ENCODE measurements at regions not wholly inside any gene's neighbourhood (a gene's known extent, or its start where the extent isn't known, plus 50 kb on each side); places are given as distances from the start of the nearest gene placed in this dataset.

DNA sequence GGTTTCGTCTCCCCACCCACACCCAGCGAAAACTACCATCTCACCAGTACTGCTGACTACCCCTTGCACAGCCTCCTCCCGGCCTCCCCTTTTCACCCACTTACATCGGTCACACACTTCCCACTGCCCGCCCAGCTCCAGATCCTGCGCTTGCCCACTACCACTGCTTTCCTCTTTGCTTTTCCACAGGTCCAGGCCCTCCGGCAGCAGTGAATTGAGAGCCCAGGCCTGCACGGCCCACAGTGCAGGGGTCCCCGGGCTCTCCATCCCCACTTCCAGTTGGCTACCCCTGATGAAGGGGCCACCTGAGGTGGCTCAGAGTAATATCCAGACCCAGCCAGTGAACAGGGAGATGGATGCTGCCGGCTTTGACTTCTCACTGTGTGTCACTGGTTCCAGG lies 120.2 kb upstream of the FSTL4 start:
- no peak for DNase-seq

DNA sequence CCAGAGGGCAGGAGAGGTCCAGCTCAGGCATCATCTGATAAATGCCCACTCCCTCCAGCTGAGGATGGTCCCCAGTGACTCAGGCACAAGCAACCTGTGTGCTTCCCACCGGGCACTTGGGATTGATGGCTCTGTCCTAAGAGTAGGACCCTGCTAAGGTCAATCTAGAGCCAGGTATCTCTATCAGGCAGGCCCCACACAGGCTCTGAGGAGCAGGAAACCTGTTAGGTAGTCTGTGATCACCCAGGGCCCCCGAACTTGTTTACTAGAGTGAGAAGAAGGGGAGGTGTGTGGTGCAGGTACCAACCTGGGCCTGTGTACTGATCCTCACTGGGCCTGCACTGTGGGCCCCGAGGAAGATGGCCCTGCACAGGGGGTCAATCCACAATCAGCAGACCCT lies 119.6 kb upstream of the FSTL4 start:
- DNase-seq: no peak

DNA sequence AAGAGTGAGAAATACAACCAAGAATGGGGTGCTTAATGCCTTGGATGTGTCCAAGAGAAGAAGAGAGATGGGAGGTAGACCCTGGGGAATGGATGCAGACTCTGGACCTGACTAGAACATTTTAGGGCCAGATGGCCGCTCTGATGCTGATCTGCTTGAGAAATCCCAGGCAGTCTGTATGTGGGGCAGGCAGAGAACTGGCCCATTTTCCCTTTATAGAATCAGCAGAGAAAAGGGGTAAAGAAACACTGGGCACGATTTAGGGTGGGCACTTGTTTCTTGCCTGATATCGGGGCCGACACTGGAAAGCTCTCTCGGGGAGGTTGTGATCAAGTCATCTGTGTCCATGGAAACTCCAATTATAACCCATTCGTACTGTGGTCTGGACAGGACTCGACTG lies 118.5 kb upstream of the FSTL4 start:
- no peak for DNase-seq

DNA sequence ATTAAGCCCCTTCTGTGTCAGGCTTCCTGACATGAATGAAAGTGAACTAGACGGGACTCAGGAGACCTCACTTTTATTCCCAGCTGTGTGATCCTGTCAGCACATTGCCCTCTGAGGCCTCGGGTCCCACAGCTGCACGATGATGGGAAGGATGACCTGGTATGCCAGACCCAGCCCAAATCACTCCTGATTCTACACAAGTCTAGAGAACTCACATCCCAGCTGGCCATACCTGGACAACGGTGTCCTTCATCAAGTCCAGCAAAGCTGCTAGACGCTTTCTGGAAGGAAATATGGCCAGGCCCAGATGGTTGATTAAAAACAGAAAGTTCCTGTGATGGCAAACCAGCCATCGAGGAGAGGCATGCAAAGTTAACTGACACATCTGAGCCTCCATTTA lies 118.0 kb upstream of the FSTL4 start:
- DNase-seq: no peak

DNA sequence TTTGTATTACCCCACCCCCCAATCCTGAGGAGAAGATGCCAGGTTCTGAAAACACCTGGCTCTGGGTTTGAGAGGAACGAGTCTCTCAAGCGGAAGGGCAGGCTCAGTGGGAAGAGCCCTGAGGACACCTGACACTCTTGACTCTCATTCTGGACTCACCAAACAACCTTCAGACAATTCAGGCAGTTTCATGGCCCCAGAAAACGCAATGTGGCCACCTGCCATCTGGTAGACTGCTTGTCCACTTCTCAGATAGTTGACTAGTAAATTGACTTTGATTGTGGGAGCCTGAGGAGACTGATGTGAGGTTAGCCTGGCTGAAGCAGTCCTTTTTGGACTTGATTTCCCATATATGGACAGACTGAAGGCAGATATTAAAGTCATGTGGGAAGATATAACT lies 117.5 kb upstream of the FSTL4 start:
- no peak for DNase-seq

DNA sequence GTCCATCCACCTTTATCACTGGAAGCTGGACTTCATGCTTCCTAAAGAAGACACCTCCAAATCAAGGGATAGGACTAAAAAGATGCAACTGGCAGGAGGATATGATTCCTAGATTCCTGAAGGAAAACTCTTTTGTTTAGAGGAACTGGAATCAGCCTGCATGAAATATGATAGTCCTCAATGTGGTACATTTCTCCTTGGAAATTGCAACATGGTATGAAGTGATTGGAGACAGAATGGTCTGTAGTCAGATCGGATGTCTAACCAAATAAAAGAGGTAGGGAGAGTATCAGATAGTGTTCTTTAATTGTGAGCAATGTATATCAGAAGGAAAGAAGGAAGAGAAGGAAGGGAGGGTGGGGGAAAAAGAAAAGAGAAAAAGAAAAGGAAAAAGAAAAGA lies 116.1 kb upstream of the FSTL4 start:
- no peak for DNase-seq

DNA sequence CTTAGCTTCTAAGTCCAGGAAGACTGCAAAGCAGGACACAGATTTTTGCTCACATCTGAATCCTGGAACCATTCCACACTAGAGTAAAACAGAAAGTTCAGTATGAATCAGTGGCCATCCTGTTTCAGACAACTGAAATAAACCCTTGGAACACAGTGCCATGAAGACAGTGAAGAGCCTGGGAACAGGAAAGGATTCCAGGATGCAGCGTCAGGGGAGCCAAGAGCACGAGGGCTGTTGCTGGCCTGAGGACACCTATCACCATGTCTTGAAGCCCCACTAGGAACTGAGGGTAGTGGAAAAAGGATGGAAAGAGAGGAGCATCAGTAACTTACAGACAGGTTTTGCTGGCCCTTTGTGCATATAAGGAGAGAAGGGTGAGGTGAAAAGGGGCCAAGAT lies 115.3 kb upstream of the FSTL4 start:
- no peak for DNase-seq

DNA sequence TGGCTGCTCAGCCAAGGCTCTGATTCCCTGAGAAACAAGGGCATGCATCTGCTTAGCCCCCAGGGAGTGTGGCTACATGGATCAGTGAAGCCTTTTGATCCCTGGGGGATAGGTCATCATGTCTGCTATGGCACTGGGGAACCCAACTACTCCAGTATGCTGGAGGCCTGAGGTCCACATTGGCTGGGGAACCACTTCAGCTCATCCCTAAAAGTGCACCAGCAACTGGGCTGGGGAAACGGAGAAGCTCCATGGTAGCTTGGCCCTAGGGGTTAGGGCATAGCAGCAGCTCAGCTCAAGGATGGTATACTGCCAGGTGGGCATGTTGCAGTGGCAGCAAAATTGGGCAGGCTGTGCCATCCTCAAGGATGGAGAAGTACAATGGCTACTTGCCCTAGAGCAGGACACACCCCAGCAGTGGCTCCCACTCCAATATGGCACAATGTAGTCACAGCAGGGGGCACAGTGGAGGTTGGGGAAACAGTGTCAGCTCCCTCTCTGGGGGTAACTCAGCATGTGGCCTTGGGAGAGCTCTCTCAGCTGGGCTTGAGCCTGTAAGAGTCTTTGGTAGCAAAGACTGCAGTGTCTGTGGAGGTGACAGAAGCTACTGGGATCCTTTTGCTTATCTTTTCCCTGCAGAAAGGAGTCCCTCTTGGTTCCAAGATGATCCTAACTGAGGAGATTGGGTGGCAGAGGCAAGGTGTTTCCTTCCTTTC lies 111.5 kb upstream of the FSTL4 start:
- DNase-seq: no peak

DNA sequence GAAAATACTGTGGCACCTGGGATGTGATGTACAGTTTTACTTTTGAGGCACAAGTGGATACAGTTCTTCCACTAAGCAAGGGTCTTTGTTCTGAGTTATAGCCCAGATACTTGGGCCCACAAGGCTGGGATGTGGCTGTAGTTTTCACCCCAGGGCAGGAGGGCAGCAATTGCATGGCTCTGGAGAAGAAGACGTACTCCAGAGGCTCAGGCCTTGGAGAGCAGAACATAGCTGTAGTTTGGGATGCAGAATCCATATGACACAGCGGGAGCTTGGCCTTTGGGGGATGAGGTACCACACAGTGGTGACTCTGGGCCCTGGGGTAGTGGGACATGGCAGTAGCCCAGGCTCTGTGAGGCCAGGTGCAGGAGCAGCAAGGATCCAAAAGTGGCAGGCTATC lies 110.8 kb upstream of the FSTL4 start:
- DNase-seq: no peak

DNA sequence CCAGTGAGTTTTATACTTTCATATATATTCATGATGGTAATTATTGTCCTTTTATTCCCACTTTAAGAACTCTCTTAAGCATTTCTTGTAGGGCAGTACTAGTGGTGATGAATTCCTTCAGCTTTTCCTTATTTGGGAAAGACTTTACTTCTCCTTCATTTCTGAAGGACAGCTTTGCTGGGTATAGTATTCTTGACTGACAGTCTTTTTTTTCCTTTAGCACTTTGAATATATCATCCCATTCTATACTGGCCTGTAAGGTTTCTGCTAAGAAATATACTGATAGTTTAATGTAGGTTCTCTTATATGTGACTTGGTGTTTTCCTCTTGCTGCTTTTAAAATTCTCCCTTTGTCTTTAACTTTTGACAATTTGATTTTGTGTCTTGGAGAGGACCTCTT lies 109.0 kb upstream of the FSTL4 start:
- no peak for DNase-seq

DNA sequence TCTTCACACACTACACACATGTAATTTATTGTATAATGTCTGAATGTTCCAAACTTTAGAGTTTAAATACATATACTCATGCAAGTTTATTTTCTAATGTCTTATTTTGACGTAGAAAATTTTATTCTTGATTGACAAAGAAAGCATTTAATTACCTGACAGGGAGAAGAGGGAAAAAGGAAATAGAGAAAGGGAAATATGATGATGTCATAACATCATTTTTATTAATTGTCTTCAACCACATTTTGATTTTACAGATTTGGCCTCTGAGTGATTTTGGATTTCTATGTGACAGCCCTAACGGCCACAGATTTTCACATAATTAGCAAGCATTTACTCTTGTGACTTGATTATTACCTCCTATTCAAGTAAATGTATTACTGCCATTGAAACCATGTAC lies 106.1 kb upstream of the FSTL4 start:
- DNase-seq: no peak

DNA sequence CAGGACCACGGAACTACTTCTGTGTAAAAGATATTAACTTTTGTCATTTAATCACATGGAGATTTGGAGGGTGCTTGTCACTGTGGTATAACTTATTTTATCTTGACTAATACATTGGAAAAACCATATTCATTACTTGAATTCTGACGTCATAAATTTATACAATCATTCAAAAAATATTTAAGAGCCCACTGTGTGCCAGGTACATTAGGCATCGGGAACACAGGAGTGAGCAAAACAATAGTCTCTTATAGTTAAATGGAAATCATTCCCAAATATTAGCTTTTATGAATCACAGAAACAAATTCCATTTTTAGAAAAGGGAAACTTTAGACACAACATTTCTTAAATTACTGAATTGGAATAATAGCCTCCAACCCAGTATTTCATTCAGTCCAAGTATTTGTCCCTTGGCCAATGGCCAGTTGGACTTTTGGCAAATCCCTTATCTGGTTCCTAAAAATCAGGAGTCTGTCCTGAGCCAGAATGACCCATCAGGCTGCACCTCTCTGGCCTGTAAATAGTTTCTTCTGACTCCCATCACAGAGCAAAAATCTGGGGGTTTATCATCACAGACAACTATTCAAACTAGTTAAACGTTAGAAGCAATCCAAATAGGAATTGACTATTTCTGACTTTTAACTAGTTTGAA lies 104.3 kb upstream of the FSTL4 start:
- no peak for DNase-seq

DNA sequence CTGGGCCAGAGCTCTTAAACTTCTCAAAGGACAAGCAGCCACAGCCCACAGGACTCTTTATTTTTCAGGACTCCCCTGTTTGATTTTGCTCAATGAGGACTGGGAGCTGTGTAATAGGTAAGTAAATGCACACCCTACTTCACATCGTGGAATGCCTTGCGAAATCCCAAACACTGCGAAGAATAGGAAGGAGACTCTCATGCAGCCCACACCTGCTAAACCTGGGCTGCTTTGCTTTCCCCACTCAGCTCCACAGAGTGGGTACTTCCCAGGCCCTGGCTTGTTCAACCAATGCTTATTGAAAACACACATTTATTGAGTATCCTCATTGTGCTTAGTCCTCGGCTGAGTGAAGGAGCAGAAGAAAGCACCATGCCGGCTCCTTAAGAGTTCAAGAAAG lies 103.3 kb upstream of the FSTL4 start:
- no peak for DNase-seq

DNA sequence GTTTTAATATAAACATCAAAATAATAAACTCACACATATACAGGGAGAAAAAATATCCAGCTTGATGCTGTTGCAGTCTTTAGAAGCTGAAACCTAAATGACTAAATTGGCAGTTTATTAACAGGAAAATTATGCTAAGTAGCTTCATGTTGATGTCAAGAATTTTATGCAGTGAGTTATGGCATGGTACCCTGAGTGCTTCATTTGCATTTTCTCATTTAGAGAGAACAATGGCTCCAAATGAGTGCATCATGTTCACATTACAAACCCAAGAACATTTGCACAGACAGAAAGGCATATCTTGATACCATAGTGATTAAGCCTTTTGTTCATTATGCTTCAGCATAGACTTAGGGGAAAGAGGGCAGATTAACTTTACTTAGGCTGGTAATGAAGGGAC lies 102.9 kb upstream of the FSTL4 start:
- no peak for DNase-seq

DNA sequence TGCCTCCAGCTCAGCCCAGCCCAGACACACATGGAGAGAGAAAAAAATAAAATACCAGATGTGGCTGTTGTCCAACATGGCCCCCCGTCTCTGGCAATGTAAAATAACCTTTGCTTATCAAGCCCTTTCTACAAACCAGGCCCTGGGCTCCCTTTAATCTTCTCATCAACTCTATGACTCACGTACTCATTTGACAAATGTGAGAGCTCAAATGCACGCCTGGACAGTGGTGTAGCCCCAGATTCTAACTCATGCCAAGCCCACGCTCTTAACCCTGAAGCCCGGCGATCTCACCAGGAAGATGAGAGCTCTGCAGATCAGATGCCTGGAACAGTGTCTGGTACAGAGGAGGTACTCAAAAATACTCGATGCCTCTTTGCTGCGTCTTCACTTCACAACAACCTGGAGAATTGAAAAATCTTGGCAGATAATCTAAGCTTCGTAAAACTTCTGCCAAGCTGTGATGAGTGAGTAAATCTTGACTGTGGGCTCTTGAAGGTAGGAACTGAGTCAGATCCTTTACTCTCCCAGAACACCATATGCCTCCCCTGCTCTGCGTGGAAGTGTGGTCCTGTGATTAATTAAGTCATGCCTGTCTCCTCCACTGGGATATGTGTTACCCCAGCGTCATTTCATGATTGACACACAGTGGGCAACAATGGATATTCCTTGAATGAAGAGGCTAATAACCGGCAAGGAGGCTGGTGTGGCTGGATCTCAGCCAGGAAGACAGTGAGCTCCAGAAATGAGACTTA lies 102.0 kb upstream of the FSTL4 start:
- no peak for DNase-seq

DNA sequence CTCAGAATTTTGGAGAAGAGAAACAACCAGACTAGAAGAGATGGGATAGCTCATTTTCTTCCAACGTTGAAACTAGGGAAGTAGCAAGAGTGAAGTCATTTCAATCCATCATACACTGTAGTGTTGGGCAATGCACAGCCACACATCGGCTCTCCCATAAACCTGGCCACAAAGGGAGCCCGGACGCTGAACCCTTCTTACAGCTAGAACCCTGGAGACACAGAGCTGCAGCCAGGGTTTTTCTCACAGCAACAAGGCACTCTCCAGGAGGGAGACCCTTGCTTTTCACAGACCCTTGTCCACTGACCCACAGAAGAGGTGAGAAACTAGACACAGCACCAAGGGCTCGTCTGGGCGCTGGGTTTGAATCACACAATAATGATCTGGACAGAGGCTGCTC lies 101.4 kb upstream of the FSTL4 start:
- DNase-seq: no peak

DNA sequence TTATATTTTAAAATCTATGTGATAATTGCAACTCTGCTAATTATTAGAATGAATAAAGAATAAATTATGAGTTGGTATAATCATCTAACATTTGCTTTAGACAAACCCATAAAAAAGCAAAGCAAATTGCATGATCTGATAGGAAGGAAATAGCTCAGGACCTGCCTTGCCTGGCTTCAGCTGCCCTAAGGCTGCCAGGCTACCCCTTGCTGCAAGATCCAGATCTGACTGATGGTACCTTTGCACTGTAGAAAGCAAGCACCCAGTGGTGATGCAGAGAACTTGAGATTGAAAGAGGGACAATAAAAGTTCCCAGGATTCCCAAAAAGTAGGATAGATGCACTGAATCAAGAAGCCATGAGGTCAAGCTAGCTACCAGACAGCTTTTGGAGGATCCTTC lies 100.9 kb upstream of the FSTL4 start:
- no peak for DNase-seq

DNA sequence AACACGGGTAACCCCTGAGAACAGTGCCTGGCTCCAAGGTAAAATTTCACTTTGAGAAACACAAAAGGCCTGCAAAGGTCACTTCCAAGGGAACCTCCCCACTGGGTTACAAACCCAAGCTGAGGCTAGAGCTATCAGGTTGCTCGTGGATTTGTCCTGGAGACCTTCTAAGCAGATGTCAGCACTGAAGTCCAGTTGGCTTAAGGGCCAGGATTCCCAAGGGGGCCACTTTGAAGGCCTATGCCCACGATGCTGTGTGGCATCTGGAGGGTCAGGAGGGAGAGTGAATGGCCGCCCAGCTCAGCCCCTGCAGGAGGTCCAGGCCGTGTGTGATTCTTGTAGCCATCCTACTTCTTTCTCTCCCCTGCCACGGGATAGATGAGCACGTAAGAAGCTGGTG lies 100.2 kb upstream of the FSTL4 start:
- no peak for DNase-seq

DNA sequence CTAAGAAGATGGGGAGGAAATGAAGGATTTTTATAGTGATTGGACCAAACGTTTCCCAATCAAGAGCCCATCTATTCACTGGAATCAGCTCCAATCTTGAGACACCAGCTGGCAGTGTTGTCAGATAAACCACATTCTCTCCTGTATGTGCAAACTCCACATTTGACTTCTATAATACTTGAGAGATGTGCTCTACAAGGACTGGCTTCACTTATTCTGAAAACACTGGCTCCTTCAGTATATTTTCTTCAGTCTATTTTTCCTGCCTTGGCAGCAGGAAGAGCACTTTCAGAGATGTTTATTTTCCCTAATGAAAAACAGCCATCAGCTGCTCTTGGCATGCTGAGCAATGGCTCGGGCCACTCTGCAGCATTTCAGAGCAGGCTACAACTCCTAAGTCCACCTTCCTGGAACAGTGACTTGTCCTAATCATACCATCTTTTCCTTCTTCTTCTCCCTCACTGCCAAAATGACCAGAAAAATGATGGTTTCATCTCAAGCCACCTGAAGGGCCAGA lies 96.9 kb upstream of the FSTL4 start:
- no peak for DNase-seq

DNA sequence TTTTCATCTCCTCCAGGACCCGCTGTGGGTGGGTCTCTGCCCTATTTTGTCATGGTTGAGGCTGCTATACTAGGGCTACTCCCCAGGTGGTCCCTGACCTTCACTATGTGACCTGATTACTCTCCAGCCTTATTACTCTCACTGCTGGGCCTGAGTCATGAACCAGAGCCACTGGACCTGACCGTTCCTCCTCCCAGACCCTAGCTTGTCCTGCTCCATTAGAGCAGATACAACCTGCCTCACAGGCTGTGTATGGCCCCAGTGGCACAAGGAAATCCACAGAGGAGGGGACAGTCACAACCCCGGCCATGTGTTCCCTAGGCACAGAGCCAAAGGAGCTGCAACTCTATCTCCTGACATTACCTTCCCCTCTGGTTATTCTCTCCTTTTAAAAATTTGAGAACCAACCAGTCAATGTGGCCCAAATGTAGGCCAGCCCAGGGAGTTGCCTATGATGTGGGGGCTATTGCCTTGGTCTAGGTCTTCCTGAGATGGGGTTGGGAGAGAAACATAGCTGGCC lies 96.0 kb upstream of the FSTL4 start:
- no peak for DNase-seq

DNA sequence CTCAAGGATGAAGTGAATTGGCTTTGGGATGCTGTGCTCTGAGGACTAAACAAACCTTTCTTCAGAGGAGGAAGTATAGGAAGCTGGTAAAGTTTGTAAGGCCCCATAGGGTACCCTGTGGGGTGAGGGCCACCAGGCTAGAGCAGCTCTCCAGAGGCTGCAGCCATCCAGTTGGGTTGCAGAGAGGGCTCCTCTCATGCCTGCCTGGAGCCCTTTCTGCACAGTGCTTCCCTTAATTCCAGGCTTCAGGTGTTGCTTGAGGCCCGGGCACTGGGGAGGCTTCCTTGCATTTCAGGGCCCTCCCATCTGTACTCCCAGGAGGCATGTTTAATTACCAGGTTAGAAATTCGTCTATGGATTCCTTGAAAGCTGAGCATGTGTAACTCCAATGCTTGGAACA lies 95.3 kb upstream of the FSTL4 start:
- no peak for DNase-seq

DNA sequence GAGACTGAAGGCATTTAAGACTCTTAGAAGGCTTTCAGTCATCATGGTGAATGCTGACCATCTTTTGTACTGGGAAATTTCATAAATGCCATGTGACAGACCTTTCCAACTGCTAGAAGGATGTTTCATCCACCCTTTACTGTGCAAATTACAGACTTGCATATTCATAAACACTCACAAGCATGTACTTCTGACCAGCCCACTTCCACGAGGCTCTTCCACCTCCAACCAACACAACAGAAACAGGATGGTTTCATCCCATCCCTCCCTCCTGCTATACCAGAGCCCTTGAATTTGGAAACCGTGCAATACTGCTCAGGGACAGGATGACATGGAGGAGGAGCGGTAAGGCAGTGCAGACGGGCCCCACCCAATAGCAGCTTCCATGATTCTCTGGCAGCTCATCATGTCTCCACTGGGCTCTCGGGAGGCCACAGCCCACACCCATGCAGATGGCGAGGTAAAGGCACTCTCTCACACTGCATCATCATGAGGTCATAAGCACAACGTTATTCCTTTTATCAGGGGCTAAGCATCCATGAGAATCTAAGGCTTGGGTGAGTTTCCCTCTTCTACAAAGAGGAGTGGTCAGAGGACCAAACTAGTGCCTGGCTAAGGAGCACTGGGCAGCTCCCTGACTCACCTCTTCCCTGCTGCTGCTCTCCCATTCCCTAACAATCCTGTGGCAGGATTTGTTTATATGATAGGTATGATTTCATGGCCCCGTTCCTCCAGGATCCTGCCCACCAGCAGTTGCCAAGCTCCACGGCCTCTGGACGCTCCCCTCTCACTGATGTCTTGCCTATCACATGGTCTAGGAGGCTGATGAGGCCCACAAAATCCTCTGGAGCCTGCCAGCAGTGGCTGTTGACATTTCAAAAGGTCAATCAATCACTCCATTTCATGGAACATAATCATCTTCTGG lies 94.4 kb upstream of the FSTL4 start:
- no peak for DNase-seq

DNA sequence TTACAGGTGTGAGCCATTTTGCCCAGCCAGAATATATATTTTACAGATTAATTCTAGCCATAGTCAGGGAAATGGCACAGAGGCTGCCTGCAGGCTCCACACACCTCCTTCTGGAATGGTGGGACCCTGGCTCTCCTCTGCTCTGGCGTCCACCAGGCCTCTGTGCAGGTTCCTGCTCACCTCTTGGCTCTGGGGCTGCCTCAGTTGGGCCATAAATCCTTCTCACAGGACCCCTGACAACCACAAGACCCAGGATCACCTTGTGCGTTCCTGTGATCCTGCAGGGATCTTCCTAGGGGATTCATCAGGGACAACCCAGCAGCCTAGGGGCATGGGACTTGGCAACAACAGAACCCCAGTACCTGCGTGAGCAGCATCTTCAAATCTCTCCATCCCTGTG lies 93.0 kb upstream of the FSTL4 start:
- no peak for DNase-seq
